ENCODE measurements at regions not wholly inside any gene's neighbourhood (a gene's known extent, or its start where the extent isn't known, plus 50 kb on each side); places are given as distances from the start of the nearest gene placed in this dataset.

GRCh38 chr10:83647526-83647925, 491.8 kb upstream of the GHITM start:
- intact Hi-C loops (cut with DNase I): no loop called here
- no peak for TF ChIP-seq CTCF (IDR thresholded peaks at IDR 0.05; ENCODE audit: borderline replicate concordance, extremely low read depth, insufficient read depth)
- no peaks in the 10 kb centered on the region for H3K9me3 ChIP-seq (ENCODE audit: control insufficient read depth in 2 of 3, insufficient read depth in 1 of 3, low read length in 3 of 3)

GRCh38 chr10:83648201-83648600, 491.1 kb upstream of the GHITM start:
- DNase-seq (no peak), FAIRE-seq (peak; percentile 38)
- no peak for TF ChIP-seq CTCF (IDR thresholded peaks at IDR 0.05; ENCODE audit: borderline replicate concordance, extremely low read depth, insufficient read depth)
- no peaks in the 10 kb centered on the region for H3K9me3 ChIP-seq (ENCODE audit: control insufficient read depth in 2 of 3, insufficient read depth in 1 of 3, low read length in 3 of 3)
- H3K36me3 ChIP-seq (ENCODE audit: control insufficient read depth in 2 of 3, insufficient read depth in 3 of 3, low read length in 3 of 3): no peaks in the 10 kb centered on the region
- H3K27me3 ChIP-seq (ENCODE audit: control insufficient read depth, insufficient read depth, low read length): no peaks in the 10 kb centered on the region
- no peak overlapping the region for H3K27ac ChIP-seq (ENCODE audit: low read depth in 2 of 2, low read length in 2 of 2)
- no peak overlapping the region for H3K9ac ChIP-seq (ENCODE audit: low read length in 3 of 3)
- intact Hi-C loops (cut with DNase I): no loop called here
- no peak overlapping the region for H3K4me3 ChIP-seq (ENCODE audit: low read length in 3 of 3)
- no peaks in the 10 kb centered on the region for H3K4me1 ChIP-seq (ENCODE audit: control insufficient read depth in 2 of 3, insufficient read depth in 2 of 3, low read depth in 1 of 3, low read length in 3 of 3)

More at GRCh38 chr10:83647526-83647925, 491.8 kb upstream of the GHITM start:
- FAIRE-seq: no peak
- Histone ChIP-seq H3K4me3 (ENCODE audit: low read length in 3 of 3) (no peak overlapping the region), H3K27ac (ENCODE audit: low read depth in 2 of 2, low read length in 2 of 2) (no peak overlapping the region), H3K9ac (ENCODE audit: low read length in 3 of 3) (no peak overlapping the region), H3K4me1 (ENCODE audit: control insufficient read depth in 2 of 3, insufficient read depth in 2 of 3, low read depth in 1 of 3, low read length in 3 of 3) (no peaks in the 10 kb centered on the region), H3K27me3 (ENCODE audit: control insufficient read depth, insufficient read depth, low read length) (no peaks in the 10 kb centered on the region), H3K36me3 (ENCODE audit: control insufficient read depth in 2 of 3, insufficient read depth in 3 of 3, low read length in 3 of 3) (no peaks in the 10 kb centered on the region)
- peak in 1 of 5 donors; percentile 15 for DNase-seq

GRCh38 chr10:83649471-83649870, 489.8 kb upstream of the GHITM start:
- Histone ChIP-seq H3K27ac (ENCODE audit: low read depth in 2 of 2, low read length in 2 of 2) (no peak overlapping the region), H3K27me3 (ENCODE audit: control insufficient read depth, insufficient read depth, low read length) (no peaks in the 10 kb centered on the region), H3K9ac (ENCODE audit: low read length in 3 of 3) (no peak overlapping the region), H3K4me3 (ENCODE audit: low read length in 3 of 3) (no peak overlapping the region), H3K4me1 (ENCODE audit: control insufficient read depth in 2 of 3, insufficient read depth in 2 of 3, low read depth in 1 of 3, low read length in 3 of 3) (no peaks in the 10 kb centered on the region), H3K36me3 (ENCODE audit: control insufficient read depth in 2 of 3, insufficient read depth in 3 of 3, low read length in 3 of 3) (no peaks in the 10 kb centered on the region), H3K9me3 (ENCODE audit: control insufficient read depth in 2 of 3, insufficient read depth in 1 of 3, low read length in 3 of 3) (no peaks in the 10 kb centered on the region)
- FAIRE-seq (no peak), DNase-seq (peak in 2 of 5 donors; percentile 13 to 26)
- TF ChIP-seq CTCF (IDR thresholded peaks at IDR 0.05; ENCODE audit: borderline replicate concordance, extremely low read depth, insufficient read depth): no peak
- intact Hi-C loops (cut with DNase I): no loop called here

GRCh38 chr10:83654689-83655088, 484.6 kb upstream of the GHITM start:
- no peak overlapping the region for H3K4me3 ChIP-seq (ENCODE audit: low read length in 3 of 3)
- FAIRE-seq (no peak), DNase-seq (no peak)
- no peak overlapping the region for H3K27ac ChIP-seq (ENCODE audit: low read depth in 2 of 2, low read length in 2 of 2)
- H3K36me3 ChIP-seq (ENCODE audit: control insufficient read depth in 2 of 3, insufficient read depth in 3 of 3, low read length in 3 of 3): no peaks in the 10 kb centered on the region
- H3K27me3 ChIP-seq (ENCODE audit: control insufficient read depth, insufficient read depth, low read length): no peaks in the 10 kb centered on the region
- no peaks in the 10 kb centered on the region for H3K9me3 ChIP-seq (ENCODE audit: control insufficient read depth in 2 of 3, insufficient read depth in 1 of 3, low read length in 3 of 3)
- no peaks in the 10 kb centered on the region for H3K4me1 ChIP-seq (ENCODE audit: control insufficient read depth in 2 of 3, insufficient read depth in 2 of 3, low read depth in 1 of 3, low read length in 3 of 3)
- intact Hi-C loops (cut with DNase I): no loop called here
- TF ChIP-seq CTCF (IDR thresholded peaks at IDR 0.05; ENCODE audit: borderline replicate concordance, extremely low read depth, insufficient read depth): no peak
- H3K9ac ChIP-seq (ENCODE audit: low read length in 3 of 3): no peak overlapping the region
